DOHH2 (cell line): ENCODE measurements at regions not wholly inside any gene's neighbourhood (a gene's known extent, or its start where the extent isn't known, plus 50 kb on each side); places are given as distances from the start of the nearest gene placed in this dataset.

Experiments
- H3F3A ChIP-seq: fragments of 200-600 bp; sonication (generic), shearing (Covaris generic); 2 replicates; pipeline ENCODE4 v1.6.0; 2016; ENCODE audit warnings: antibody characterized with exemption, mild to moderate bottlenecking; ENCODE audit not compliant: control insufficient read depth, insufficient read depth
- H3K27ac ChIP-seq: fragments of 200-600 bp; sonication (generic); 2 replicates; pipeline ENCODE4 v1.5.1; 2014; ENCODE audit warnings: low read depth, mild to moderate bottlenecking, low read length, moderate library complexity
- H3K27me3 ChIP-seq: fragments of 200-600 bp; sonication (generic); 2 replicates; pipeline ENCODE4 v1.6.1; 2014; ENCODE audit warnings: mild to moderate bottlenecking, low read length, mixed read lengths; ENCODE audit not compliant: control insufficient read depth
- H3K36me3 ChIP-seq: fragments of 200-600 bp; sonication (generic); 2 replicates; pipeline ENCODE4 v1.6.1; 2014; ENCODE audit warnings: mild to moderate bottlenecking, low read length, moderate library complexity, mixed read lengths; ENCODE audit not compliant: control insufficient read depth
- H3K4me1 ChIP-seq: fragments of 200-600 bp; sonication (generic); 2 replicates; pipeline ENCODE4 v1.6.1; 2014; ENCODE audit warnings: mild to moderate bottlenecking, low read length, mixed read lengths; ENCODE audit not compliant: control insufficient read depth
- H3K4me2 ChIP-seq: fragments of 200-600 bp; sonication (generic); 2 replicates; pipeline ENCODE4 v1.6.0; 2014; ENCODE audit warnings: mild to moderate bottlenecking, low read length, moderate library complexity
- H3K4me3 ChIP-seq: fragments of 200-600 bp; sonication (generic); 2 replicates; pipeline ENCODE4 v1.5.1; 2014; ENCODE audit warnings: mild to moderate bottlenecking, low read length, mixed read lengths
- H3K79me2 ChIP-seq: fragments of 200-600 bp; sonication (generic); 2 replicates; pipeline ENCODE4 v1.6.1; 2014; ENCODE audit warnings: mild to moderate bottlenecking, low read length, mixed read lengths; ENCODE audit not compliant: control insufficient read depth
- H3K9me2 ChIP-seq: fragments of 200-600 bp; sonication (generic); replicated peaks from 2 replicates; pipeline ENCODE4 v1.6.1; 2014; ENCODE audit warnings: mild to moderate bottlenecking, low read length, mixed read lengths; ENCODE audit not compliant: control insufficient read depth
- H3K9me3 ChIP-seq: fragments of 200-600 bp; sonication (generic); 2 replicates; pipeline ENCODE4 v1.6.1; 2014; ENCODE audit warnings: antibody characterized with exemption, low read length, mixed read lengths; ENCODE audit not compliant: control insufficient read depth, insufficient read depth
- H4K20me1 ChIP-seq: fragments of 200-600 bp; sonication (generic); 2 replicates; pipeline ENCODE4 v1.6.0; 2014; ENCODE audit warnings: low read depth, mild to moderate bottlenecking, antibody characterized with exemption, low read length, moderate library complexity; ENCODE audit not compliant: control insufficient read depth, insufficient read depth
- EZH2phosphoT487 ChIP-seq: fragments of 200-600 bp; sonication (generic); IDR thresholded peaks from 2 replicates; pipeline ENCODE4 v1.6.1; 2017; ENCODE audit warnings: borderline replicate concordance, mild to moderate bottlenecking, antibody characterized with exemption, low read length, moderate library complexity, mixed read lengths
- TF ChIP-seq, protein P1 (sequence below): fragments of 200-600 bp; sonication (generic); IDR thresholded peaks from one replicate; pipeline ENCODE4 v1.5.1; 2014; ENCODE audit warnings: antibody characterized with exemption, mild to moderate bottlenecking, low read depth, low read length; ENCODE audit not compliant: poor library complexity, severe bottlenecking

DNA sequence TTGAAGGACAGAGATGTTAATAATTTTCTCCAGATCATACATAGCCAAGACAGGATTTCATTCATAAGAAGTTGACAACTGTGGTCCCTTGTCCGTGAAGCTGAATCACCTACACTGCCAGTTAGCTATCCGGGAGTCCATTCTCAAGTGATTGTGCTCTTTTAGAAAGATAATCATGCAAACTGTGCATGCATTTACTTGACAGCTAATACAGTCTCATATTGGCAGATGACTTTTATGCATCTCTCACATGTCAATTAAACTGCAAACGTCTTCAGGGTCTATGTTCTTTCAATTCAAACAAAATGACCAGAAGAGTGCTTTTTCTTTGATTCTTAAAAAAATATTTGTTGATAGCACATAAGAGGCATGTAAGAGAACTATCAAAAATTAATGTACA, 1572.9 kb downstream of the C4orf33 start:
- Histone ChIP-seq H3K79me2 (no peaks in the 10 kb centered on the region), H3F3A (no peaks in the 10 kb centered on the region), H4K20me1 (no peaks in the 10 kb centered on the region), H3K9me2 (no peaks in the 10 kb centered on the region), H3K27ac (no peak overlapping the region), H3K4me2 (no peak overlapping the region), H3K36me3 (no peaks in the 10 kb centered on the region), H3K4me1 (no peaks in the 10 kb centered on the region), H3K4me3 (no peak overlapping the region), H3K9me3 (no peaks in the 10 kb centered on the region), H3K27me3 (no peaks in the 10 kb centered on the region)
- no peak for TF ChIP-seq EZH2phosphoT487

DNA sequence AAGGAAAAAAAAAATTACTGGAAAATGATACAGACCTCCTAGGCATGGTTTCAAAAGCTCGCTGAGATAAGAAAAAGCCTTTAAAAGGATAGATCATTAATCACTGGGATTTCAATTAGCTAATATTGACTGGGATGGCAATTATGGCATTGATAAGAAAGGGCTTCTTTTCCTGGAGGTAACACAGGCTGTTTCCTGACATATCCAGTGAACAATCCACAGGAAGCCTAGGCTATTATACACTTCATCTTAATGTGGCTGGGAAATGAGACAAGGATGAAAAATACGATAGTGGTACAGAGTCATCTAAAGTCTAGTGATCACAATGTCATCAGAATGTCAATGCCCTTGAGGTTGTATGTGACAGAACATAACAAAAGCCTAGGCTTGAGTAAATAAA, 1579.3 kb downstream of the C4orf33 start:
- no peaks in the 10 kb centered on the region for H3K9me2 ChIP-seq
- H3K27me3 ChIP-seq: no peaks in the 10 kb centered on the region
- no peak overlapping the region for H3K4me3 ChIP-seq
- no peaks in the 10 kb centered on the region for H3K36me3 ChIP-seq
- H3K79me2 ChIP-seq: no peaks in the 10 kb centered on the region
- H4K20me1 ChIP-seq: no peaks in the 10 kb centered on the region
- TF ChIP-seq EZH2phosphoT487: no peak
- TF ChIP-seq, protein P1, sequence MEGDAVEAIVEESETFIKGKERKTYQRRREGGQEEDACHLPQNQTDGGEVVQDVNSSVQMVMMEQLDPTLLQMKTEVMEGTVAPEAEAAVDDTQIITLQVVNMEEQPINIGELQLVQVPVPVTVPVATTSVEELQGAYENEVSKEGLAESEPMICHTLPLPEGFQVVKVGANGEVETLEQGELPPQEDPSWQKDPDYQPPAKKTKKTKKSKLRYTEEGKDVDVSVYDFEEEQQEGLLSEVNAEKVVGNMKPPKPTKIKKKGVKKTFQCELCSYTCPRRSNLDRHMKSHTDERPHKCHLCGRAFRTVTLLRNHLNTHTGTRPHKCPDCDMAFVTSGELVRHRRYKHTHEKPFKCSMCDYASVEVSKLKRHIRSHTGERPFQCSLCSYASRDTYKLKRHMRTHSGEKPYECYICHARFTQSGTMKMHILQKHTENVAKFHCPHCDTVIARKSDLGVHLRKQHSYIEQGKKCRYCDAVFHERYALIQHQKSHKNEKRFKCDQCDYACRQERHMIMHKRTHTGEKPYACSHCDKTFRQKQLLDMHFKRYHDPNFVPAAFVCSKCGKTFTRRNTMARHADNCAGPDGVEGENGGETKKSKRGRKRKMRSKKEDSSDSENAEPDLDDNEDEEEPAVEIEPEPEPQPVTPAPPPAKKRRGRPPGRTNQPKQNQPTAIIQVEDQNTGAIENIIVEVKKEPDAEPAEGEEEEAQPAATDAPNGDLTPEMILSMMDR: no peak
- no peaks in the 10 kb centered on the region for H3K9me3 ChIP-seq
- H3F3A ChIP-seq: no peaks in the 10 kb centered on the region
- H3K4me1 ChIP-seq: no peaks in the 10 kb centered on the region
- no peak overlapping the region for H3K4me2 ChIP-seq
- H3K27ac ChIP-seq: no peak overlapping the region

DNA sequence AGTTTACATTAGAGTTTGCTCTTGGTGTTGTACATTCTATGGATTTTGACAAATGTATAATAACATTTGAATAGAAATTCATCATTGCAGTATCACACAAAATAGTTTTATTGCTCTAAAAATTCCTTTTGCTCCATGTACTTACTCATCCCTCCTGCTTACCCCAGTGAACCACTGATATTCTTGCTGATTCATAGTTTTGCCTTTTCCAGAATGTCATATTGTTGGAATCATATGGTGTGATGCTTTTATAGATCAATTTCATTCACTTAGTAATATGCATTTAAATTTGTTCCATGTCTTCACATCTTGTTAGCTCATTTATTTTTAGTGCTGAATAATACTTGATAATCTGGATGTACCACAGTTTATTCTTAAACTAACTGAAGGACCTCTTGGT, 1593.2 kb downstream of the C4orf33 start:
- no peak for TF ChIP-seq EZH2phosphoT487
- TF ChIP-seq, protein P1: no peak

DNA sequence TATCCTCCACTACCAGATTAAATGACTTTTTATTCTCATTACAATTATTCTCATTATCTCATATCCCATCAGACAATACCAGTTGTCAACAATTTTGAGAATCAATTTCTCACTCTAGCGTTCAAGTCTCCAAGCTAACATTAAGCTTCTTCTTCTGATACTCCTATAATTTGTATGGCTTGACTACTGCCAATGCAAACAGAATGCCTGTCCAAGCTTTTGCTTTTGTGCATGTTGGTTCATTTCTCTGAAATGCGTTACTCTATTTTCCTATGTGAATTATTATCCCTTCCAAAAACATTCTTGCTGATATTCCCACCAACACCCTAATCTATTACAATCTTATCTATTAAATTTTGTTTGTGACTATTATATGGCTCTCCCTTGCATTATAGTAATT, 1602.3 kb downstream of the C4orf33 start:
- no peaks in the 10 kb centered on the region for H4K20me1 ChIP-seq
- no peaks in the 10 kb centered on the region for H3K27me3 ChIP-seq
- no peak overlapping the region for H3K4me3 ChIP-seq
- no peak overlapping the region for H3K4me2 ChIP-seq
- H3K9me2 ChIP-seq: no peaks in the 10 kb centered on the region
- H3K36me3 ChIP-seq: no peaks in the 10 kb centered on the region
- no peak overlapping the region for H3K27ac ChIP-seq
- TF ChIP-seq, protein P1: no peak
- no peak for TF ChIP-seq EZH2phosphoT487
- H3K4me1 ChIP-seq: no peaks in the 10 kb centered on the region
- H3F3A ChIP-seq: no peaks in the 10 kb centered on the region
- no peaks in the 10 kb centered on the region for H3K9me3 ChIP-seq
- H3K79me2 ChIP-seq: no peaks in the 10 kb centered on the region

More for the DNA sequence above, 1593.2 kb downstream of the C4orf33 start:
- Histone ChIP-seq H3K27me3 (no peaks in the 10 kb centered on the region), H3K9me2 (no peaks in the 10 kb centered on the region), H3K9me3 (no peaks in the 10 kb centered on the region), H3K4me3 (no peak overlapping the region), H4K20me1 (no peaks in the 10 kb centered on the region), H3K79me2 (no peaks in the 10 kb centered on the region), H3K4me1 (no peaks in the 10 kb centered on the region), H3F3A (no peaks in the 10 kb centered on the region), H3K36me3 (no peaks in the 10 kb centered on the region), H3K4me2 (no peak overlapping the region), H3K27ac (no peak overlapping the region)
